Suprapubic skin (tissue), 3 donors: ENCODE measurements at regions not wholly inside any gene's neighbourhood (a gene's known extent, or its start where the extent isn't known, plus 50 kb on each side); places are given as distances from the start of the nearest gene placed in this dataset.
"Not testable (repeated sequence)": the region's sequence is repeated elsewhere in the genome, so short reads cannot be mapped to it uniquely, and the experiment has no call there.

ENCODE experiments used
- CTCF ChIP-seq, 2 donors: fragments of 200-600 bp in 1 of 2; fragments of 450-650 bp in 1 of 2; sonication (generic) in 1 of 2; IDR thresholded peaks; one replicate each; pipeline ENCODE4 v1.5.1; 2016 to 2019; ENCODE audit warnings: antibody characterized with exemption in 2 of 2, mild to moderate bottlenecking in 1 of 2, moderate library complexity in 1 of 2
- POLR2A ChIP-seq, 2 donors: fragments of 450-650 bp; IDR thresholded peaks; one replicate each; pipeline ENCODE4 v1.6.1; 2017; ENCODE audit warnings: antibody characterized with exemption in 2 of 2, mild to moderate bottlenecking in 2 of 2, moderate library complexity in 2 of 2

GRCh38 chr15:93343402-93343801 lies 254.4 kb upstream of the RGMA start:
- not testable (repeated sequence) for TF ChIP-seq POLR2A, CTCF (IDR thresholded peaks at IDR 0.05)
